HL-60 (cell line): ENCODE measurements at regions not wholly inside any gene's neighbourhood (a gene's known extent, or its start where the extent isn't known, plus 50 kb on each side); places are given as distances from the start of the nearest gene placed in this dataset.

ENCODE experiments used
- DNase-seq, 2 experiments: peaks; one replicate each; pipeline ENCODE4 v3.0.0-alpha.2; 2010 to 2020; ENCODE audit warnings: low read depth in 1 of 2, low spot score in 1 of 2
- H3K27ac ChIP-seq: fragments of 250-450 bp; sonication (Bioruptor Pico); replicated peaks from 2 replicates; pipeline ENCODE4 v1.5.1; 2020; ENCODE audit warnings: mild to moderate bottlenecking, moderate library complexity
- H3K27me3 ChIP-seq: fragments of 250-450 bp; sonication (Bioruptor Pico); 2 replicates; pipeline ENCODE4 v1.5.1; 2021; ENCODE audit warnings: mild to moderate bottlenecking, moderate library complexity; ENCODE audit not compliant: insufficient read depth, poor library complexity, severe bottlenecking
- H3K4me3 ChIP-seq: replicated peaks from 2 replicates; pipeline ENCODE4 v1.5.1; 2011; ENCODE audit warnings: mild to moderate bottlenecking, control low read depth, low read length; ENCODE audit not compliant: insufficient read depth
- CTCF ChIP-seq: IDR thresholded peaks from one replicate; pipeline ENCODE4 v1.5.1; 2011; ENCODE audit warnings: low read length, control low read depth, inconsistent platforms; ENCODE audit not compliant: insufficient read depth
- GABPA ChIP-seq: IDR thresholded peaks from 2 replicates; pipeline ENCODE4 v1.6.1; 2012; ENCODE audit warnings: low read depth
- POLR2AphosphoS5 ChIP-seq: IDR thresholded peaks from 2 replicates; pipeline ENCODE4 v1.6.1; 2012; ENCODE audit warnings: low read depth
- REST ChIP-seq: IDR thresholded peaks from 2 replicates; pipeline ENCODE4 v1.6.1; 2012; ENCODE audit warnings: low read depth; ENCODE audit not compliant: insufficient replicate concordance
- SPI1 ChIP-seq: IDR thresholded peaks from 2 replicates; pipeline ENCODE4 v1.6.1; 2012; ENCODE audit warnings: low read depth, mild to moderate bottlenecking, borderline replicate concordance

GRCh38 chrX:99383786-99384185 is 1026.3 kb downstream of the PCDH19 start:
- TF ChIP-seq POLR2AphosphoS5 = no peak
- TF ChIP-seq CTCF = no peak
- TF ChIP-seq GABPA = no peak
- no peak for TF ChIP-seq REST
- no peak for TF ChIP-seq SPI1
- no peaks in the 10 kb centered on the region for H3K27me3 ChIP-seq
- H3K27ac ChIP-seq = no peak overlapping the region
- DNase-seq = no peak
- no peak overlapping the region for H3K4me3 ChIP-seq

GRCh38 chrX:99371976-99372595 is 1038.0 kb downstream of the PCDH19 start:
- no peak for DNase-seq
- TF ChIP-seq POLR2AphosphoS5 = no peak
- TF ChIP-seq CTCF = no peak
- TF ChIP-seq REST = no peak
- no peak for TF ChIP-seq SPI1
- no peak for TF ChIP-seq GABPA
- Histone ChIP-seq H3K27ac (no peak overlapping the region), H3K4me3 (no peak overlapping the region), H3K27me3 (no peaks in the 10 kb centered on the region)

- Histone ChIP-seq H3K27me3 (no peaks in the 10 kb centered on the region), H3K4me3 (no peak overlapping the region), H3K27ac (no peak overlapping the region)
- no peak for TF ChIP-seq REST
- TF ChIP-seq CTCF = no peak
- TF ChIP-seq POLR2AphosphoS5 = no peak
- no peak for TF ChIP-seq SPI1
- TF ChIP-seq GABPA = no peak
- DNase-seq = no peak
These were observed 1056.7 kb downstream of the PCDH19 start for GRCh38 chrX:99353412-99353811.
